ENCODE measurements at regions not wholly inside any gene's neighbourhood (a gene's known extent, or its start where the extent isn't known, plus 50 kb on each side); places are given as distances from the start of the nearest gene placed in this dataset.

DNA sequence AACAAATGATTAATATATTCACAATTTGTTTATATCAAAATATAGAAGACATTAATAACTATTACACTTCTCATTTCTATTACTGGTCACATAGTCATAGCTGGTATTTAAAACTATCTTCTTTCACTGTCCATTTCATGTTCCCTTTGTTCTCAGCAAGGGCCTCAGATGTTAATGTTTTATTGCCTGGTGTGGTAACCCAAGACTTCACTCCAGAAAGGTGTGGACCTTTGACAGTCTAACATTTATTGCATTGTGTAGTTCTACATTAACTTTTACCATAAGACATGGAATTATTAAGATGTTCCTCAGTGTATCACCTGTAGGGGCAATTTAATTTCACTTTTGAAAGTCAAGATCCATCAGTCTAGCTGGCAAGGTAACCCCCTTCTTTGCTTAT is 691.3 kb downstream of the SQOR start:
- DNase-seq: no peak

DNA sequence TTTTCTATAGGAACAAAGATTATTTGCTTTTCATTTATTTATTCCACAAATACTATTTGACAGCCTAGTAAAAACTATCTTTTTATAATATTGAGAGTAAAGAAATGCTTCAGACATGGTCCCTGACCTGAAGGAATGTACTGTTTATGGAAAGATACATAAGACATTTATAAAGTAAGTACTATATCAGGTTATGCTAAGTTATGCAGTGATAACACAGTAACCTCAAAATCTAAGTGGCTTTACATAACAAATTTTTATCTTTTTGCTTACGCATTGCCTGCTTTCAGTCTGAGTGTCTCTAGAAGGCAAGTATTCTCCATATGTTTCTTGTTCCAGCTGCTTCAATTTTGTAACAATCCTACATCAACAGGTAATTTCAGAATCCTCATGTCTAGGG is 694.0 kb downstream of the SQOR start:
- DNase-seq: no peak

DNA sequence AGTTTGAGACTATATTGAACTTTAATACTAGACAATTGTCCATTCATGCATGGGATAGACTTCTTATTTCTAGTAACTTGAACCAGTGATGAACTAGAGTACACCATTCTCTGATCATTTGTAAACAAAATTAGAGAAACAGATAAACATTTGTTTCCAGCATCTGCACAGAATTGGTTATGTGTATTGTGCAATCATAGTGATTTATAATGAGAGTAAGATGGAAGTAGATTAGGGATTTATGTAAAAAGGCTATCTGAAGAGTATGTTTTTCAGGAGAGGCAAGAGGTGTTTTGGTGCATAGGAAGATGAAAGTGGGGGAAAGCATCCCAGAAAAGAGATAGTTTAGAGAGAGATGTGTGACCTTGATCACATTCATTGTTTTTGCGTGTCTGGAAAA is 695.0 kb downstream of the SQOR start:
- no peak for DNase-seq

DNA sequence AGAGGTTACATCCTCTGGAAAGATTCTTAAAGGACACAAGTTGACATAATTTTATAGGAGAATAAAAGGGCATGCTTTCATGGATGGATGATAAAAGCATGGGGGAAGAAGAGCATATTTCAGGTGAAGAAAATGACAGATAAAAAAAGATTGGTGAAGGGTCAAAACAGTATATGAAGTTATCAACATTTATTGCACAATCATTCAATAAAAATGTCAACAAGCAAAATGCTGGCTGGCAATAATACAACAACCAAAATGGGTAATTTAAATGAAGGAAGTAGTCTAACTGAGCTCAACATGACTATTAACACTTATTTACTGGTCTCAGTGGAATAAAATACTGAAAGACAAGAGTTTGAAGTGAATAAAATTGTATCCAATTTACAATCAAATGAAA is 696.7 kb downstream of the SQOR start:
- DNase-seq: no peak

DNA sequence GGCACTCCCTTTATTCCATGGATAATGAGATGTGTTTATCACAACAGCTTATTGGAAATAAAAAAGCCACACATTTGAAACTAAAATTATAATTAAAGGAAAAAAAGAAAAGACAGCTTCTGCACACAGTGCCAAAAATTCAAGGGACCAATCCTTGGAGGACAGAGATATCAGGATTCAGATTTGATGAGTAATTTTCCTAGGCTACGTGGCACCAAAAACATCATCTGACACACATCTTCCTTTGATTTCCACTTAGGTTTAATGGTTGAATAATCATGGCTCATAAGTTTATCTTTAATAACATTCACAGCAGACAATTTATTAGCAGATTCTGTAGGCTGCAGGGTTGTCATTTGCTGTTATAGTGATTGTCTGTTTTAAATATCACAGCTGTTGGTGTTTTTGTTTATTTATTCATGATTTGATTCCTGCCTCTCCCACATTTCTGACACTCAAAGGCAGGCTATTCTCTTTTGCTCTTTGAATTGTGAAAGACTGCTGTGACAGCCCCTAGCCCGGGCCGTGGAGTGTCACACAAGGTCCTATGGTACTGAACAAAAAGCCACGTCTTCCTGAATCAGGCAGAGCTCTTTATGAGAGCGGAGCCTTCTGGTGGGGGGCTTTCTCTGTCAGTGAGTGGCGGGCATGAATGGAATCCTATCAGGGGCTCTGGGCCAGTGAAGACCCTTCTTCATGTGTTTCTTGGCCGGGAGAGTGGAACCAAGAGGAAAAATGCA is 708.5 kb downstream of the SQOR start:
- DNase-seq: no peak

DNA sequence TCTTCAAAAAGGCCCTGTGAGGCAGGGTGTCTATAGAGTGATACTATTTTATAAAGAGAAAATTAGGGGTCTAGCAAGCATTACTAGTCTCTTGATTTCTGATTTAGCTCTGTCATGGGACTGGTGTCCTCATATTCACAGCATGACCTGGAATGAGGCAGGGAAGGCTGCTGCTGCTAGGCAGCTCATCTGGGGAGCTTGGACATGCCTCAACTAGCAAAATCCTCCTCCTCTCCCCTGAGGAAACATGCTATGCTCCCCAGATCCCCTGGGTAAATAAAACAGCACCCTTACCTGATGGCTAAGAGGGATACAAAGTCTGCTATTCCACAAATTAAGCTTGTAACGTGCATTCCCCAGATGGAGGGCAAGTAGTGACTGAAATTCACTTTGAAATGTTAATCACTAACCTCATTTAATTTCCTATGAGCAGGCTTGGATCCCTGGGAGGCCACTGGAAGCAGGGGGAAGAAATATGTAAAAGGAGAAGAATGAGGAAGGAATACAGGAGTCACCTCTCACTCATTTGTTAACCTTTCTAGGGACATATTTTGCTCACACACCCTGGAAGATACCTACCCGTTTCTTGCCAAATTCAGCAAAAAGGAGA is 709.4 kb downstream of the SQOR start:
- no peak for DNase-seq

DNA sequence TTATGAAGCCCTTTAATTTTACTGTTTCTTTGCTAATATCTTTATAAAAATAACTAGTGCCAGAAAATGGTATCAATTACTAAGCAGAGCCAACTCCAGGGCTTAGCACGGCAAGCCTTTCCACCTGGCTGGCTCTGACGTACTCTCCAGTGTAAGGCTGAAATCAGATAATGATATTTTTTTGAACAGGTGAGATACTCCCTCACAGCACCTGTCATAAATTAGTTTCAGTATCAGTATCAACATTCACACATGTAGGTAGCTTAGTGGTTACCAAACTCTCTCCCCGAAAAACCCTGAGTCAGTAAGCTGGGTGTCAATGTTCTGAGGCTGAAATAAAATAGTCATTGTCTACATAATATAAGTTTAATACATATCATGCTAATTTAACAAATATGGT is 710.1 kb downstream of the SQOR start:
- DNase-seq: no peak

DNA sequence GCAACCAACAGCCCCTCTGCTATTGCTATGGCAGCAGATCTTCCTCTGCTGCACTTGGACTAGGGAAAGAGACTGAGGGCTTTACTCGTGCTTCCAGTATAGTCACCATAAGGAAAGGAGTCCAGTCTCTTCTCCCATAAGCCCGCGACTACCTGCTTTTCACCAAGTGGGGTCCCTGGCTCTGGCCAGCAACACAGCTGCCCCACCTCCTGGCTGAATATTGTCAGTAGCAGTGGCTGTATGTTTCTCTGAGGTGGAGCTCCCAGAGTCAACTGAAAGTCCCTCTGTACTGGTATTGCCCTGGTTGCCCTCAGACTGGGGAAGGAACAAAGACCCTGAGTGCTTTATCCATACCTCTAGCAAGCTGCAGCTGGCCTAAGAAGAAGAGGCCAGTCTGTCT is 719.6 kb downstream of the SQOR start:
- DNase-seq: no peak

DNA sequence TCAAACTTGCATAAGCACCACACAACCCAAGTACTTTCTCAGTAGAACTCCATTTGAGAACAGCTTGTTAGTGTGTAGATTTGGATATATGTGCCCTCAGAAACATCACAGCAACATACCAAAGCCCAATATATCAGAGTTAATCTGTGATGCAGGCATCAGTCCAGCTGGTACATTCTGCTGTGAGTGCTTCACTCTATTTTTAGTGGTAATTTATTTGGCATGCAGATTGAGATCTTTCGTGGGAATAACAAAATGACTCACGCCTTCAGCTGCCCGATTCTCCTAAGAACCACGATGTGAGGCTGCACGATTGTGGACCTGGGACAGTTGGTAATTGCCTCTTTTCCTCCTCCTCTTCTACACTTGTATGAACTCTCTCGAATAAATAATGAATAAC is 730.7 kb downstream of the SQOR start:
- no peak for DNase-seq

DNA sequence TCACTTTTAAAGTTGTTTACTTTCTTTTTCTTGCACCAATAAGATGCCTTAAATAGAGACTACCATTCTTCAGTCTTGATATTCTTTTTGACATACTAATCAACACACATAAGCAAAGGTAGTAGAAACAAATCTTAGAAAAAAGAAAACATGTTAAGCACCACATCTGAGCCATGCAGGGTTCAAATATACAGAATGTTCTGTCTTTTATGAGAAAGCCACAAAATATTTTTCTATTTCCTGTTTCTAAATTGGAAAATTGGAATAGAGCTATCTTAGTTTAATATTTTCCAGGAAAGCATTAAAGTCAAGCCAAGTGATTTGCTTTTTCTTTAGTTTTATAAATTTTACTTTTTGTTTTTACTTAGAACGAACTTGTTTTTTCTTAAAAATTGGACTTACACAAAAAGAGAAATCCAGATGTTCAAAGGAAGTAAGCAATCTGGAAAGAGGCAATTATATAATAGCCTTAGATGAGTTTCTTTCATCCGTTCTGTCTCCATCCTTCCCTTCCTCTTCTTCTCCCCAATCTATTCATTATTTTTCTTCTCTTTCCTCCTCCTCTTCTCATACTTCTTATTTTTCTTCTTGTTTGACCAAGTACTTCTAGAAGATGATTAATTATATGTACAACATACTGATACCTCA is 731.7 kb downstream of the SQOR start:
- DNase-seq: no peak

DNA sequence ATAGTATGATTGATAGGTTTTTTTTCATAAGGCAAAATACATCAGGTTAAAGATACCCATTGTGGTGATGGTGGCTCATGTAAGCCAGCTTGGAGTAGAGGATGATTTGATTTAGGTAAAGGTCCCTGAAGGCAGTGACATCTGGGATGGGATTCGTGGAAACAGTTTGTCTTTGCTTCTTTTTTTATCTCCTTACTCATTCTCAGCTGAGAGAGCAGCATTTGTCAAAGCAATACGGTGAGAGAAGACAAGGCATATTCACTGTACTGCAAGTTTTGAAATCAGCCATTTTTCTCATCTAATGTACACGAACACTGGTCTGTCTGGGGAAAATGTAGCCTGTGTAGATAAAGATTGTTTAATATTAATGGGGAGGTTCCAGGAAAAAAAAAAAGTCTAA is 749.1 kb downstream of the SQOR start:
- no peak for DNase-seq

DNA sequence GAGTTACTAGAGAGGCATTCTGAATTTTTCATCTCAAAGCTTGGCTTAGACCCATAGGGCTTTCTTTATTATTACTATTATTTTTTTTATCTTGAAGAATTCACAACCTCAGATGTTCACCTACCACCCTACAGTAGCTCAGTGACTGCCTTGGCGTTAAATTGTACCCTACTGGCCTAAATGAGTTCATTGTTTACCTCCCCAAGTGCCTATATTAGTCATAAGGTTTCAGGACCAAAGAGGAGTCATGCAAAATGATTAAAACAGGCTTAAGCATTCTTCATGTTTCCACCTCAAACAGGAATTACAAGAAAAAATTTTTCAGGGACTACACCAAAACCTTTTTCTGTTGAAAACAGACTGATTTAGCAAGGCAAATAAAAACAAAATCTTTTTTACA is 751.5 kb downstream of the SQOR start:
- DNase-seq: no peak

DNA sequence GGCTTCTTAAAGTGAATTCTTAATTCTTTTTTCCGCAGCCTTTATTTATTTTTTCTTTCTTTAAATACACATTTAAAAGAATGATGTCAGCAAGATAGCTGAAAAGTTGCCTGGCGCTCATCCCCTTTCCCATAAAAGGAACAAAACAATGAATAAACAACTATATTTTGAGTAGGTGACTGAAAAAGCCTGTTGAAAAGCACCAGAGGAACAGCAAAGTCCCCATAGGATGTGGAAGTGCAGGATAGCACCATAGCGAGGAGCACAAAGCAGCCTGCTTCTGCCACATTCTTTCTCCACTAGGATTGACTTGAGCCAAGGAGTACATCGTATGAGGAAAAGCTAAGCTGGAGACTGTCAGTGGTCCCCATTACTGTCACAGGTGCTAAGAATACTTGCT is 754.9 kb downstream of the SQOR start:
- DNase-seq: no peak

DNA sequence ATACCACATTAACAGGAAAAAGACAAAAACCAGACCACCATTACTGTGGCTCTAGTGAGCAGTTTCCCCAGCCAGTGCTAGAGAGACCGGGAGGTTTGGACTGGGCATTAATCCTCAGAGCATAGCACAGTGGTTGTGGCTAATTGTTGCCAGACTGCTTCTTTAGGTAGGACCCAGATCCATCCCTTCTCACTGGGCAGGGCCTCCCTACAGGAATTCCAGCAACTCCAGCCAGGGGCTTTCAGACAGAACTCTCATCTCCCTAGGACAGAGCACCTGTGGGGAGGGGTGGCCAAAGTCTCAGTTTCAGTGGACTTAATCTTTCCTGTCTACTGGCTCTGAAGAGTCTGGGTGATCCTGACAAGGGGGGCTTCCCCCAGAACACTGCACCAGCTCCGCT is 759.6 kb downstream of the SQOR start:
- DNase-seq: no peak

DNA sequence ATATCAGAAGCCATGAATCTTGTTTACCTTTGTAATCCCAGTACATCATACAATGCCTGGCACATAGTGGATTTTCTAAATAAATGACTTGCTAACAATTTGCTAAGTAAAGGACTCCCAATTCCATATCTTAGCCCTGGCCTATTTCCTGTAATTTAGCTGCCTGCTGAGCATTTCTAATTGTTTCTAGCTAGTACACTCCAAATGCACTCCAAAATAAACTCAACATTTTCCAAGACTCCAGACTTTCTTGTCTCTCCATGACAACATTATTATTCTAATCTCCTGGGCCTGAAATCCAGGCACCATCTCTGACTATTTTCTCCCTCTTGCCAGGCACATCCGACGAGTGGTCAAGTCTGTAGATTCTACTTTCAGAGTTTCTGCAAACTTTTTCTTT is 773.5 kb downstream of the SQOR start:
- DNase-seq: no peak

DNA sequence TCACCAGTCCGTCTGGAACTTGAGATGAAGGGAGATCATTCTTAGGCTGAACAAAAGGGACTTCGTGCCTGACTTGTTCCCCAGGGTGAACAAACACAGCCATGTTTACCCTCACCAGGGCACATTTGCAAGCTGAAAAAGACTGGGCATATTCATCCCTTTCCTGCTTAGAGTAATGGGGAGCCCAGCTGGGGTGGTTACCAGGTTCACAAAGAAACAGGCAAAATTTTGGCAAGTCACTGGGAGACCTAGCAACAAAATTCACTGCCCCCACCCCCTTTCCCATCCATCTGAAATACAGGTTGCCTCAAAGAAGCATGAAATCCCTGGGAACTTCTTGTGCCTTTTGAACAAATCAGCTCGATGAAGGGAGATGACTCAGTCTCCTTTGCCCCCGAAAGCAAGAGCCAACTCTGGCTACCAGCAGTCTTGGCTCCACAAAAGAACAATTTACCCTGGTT is 775.0 kb downstream of the SQOR start:
- DNase-seq: no peak

DNA sequence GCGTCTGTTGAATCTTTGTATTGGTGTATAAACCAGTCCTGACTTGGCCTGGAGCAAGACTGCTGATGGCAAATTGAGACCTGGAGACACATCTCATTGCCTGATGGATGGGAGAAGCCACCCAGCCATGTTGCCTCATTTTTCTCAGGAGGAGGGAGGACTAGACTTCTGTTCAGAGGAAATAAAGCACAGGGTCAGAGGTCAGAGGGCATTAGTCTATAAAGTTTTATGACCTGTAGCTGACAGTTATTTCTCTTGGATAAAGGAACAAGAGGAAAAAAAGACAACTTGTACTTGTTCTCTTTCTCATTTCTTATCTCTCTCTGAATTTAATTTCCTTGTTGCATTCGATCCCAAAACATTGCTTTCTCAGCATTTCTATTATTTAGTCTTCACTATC is 775.9 kb downstream of the SQOR start:
- no peak for DNase-seq

DNA sequence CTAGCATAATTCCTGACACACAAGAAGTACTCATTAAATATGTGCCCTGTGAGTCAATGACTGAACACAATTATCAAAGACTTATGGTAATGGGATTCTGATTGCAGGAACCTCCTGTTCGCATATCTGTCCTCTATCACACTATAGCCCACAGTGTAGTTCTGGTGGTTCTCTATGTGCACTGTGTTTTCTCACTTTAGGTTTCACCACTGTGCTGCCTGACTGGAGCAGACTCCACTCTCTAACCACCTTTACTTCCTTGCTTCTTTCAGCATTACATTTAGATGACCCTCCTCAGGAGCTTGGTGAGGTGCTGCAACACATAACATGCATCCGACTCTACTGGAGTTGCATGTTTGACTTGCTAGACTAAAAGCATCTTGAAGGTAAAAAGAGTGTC is 777.1 kb downstream of the SQOR start:
- DNase-seq: no peak

DNA sequence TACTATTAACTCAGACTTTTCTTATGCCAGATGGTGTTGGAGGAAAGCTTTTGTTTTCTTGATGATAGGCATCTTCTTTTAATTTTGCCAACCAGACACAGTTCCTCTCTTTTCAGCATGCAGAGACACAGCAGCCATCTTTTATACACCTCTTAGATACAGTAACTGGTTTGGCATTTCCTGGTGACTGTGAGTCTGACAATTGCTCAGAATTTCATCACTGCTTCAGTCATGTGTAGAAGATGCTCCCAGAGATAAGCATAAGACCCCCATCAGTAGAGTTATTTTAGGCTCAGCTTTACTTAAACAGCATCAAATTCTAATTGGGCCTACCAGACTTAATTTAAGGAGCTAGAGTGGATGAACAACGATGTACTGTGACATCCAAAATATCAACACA is 779.0 kb downstream of the SQOR start:
- DNase-seq: no peak

DNA sequence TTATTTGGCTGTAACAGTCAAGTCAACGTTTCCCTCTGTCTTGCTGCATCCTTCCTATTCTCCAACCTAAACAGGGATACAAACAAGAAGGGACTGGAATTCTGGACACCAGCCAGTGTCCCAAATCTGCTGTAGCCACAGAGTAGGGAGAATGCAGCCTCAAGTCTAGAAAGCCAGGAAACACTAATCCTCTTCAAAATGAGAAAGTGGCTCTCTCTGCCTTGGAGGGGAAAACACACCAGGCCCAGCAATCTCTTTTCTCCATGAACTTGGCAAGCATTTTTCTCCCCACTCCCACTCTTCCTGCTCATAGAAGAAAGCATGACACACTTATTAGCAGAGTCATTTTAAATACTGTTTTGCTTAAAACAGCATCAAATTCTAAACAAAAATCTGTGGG is 781.7 kb downstream of the SQOR start:
- DNase-seq: no peak

DNA sequence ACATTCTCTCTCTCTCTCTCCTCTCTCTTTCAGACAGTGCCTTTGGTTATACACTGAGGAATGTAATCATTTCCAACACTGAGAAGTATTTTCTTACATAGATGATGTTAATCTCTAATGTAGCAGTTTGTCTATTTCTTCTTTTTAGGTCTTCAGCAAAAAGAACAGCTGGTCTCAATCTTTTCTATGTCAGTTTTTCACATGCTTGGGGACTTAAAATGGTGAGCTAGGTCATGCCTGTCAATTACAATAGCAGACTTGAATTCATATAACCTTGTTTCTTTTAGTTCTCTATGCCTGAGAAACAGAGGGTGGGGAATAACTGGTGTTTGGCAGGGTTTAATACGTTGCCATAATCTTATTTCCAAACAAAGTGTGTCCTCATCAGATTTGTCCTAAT is 786.2 kb downstream of the SQOR start:
- DNase-seq: no peak

DNA sequence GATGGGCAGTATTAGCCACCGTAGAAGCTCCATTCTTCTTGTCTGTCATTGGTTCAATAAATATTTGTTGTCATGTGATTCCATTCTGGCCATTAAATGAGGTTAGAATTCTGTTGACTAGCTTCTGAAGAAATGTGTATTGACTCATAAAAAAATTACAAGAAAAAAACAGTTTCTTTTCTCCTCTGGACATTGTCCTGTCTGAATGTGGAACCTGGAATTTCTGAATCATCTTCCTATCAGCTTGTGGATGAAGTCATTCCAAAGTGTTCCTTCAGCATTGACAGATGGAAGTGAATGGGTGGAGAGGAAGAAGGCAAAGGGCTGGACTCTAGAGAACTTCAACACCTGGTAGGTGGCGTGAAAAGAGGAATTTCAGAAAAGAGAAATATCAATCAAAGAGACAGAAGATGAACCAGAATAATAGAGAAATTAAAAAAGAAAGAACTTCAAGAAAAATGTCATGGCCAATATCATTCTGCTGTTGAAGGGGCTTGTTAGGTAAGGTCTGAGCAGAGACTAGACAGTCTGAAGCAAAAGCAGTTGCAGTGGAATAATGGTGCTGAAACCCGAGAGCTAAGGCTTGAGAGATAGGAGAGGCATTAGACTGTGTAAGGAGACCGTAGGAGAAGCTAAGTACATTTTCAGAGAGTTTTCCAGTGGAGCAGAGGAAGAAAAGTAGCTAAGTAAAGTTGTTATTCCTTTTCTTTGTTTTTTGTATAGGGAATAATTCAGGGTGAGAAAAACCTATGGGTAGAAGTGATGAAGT is 806.6 kb downstream of the SQOR start:
- no peak for DNase-seq

DNA sequence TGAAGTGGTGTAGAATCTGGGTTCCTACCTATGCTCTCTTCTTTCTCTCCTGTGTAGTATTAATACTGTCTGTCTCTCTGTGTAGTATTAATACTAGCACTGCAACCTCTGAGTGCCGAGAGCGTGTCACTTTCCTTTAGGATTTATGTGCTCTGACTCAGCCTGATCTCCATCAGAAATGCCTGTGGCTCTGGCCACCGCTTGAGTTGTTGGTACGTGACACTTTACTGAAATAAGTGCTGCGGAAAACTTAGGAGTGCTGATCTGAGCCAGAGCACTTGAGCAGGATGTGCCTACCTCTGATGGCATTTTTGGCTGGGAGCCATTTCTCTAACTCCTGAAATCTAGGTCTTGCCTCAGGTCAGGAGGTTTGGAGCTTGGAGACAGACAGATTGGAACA is 807.4 kb downstream of the SQOR start:
- no peak for DNase-seq
